GM12878 (cell line): ENCODE measurements at regions not wholly inside any gene's neighbourhood (a gene's known extent, or its start where the extent isn't known, plus 50 kb on each side); places are given as distances from the start of the nearest gene placed in this dataset.

Experiments
- ATAC-seq: fragments of 200-7000 bp; cut with Tn5 transposase; 3 replicates; pipeline ENCODE4 v1.9.1; 2020; ENCODE audit warnings: mild to moderate bottlenecking, moderate library complexity
- BruUV-seq: library from RNA; stranded (reverse); fragments of 400-500 nt; replicated peaks from 2 replicates; lab custom pipeline; 2021; lab: Mats Ljungman, UMichigan
- CTCF ChIA-PET: fragments of 300-600 bp; sonication (Branson Sonifier 250); formaldehyde crosslinking; extraction: SDS; loops from one replicate; lab custom pipeline; 2021; ENCODE audit warnings: inconsistent platforms; lab: Yijun Ruan, JAX
- POLR2A ChIA-PET: fragments of 350-600 bp; formaldehyde crosslinking; extraction: SDS; loops from one replicate; lab custom pipeline; 2021; ENCODE audit warnings: inconsistent platforms; lab: Charles Lee
- RAD21 ChIA-PET: fragments of 300-600 bp; sonication (Branson Sonifier 250); formaldehyde crosslinking; loops from one replicate; lab custom pipeline; 2023; ENCODE audit warnings: antibody characterized with exemption; ENCODE audit not compliant: unreplicated experiment; lab: Charles Lee
- SMC1A ChIA-PET: fragments of 300-600 bp; sonication (Branson Sonifier 250); formaldehyde crosslinking; loops from one replicate; lab custom pipeline; 2023; ENCODE audit not compliant: unreplicated experiment, uncharacterized antibody; lab: Charles Lee
- DNase-seq: peaks from one replicate; pipeline ENCODE4 v3.0.0-alpha.2; 2011; ENCODE audit warnings: low read depth, low spot score
- FAIRE-seq: peaks from 3 replicates; lab custom pipeline; 2011; peaks lifted over from hg19 to GRCh38; lab: Jason Lieb, UNC
- H2AFZ ChIP-seq: 2 replicates; pipeline ENCODE4 v1.6.0; 2011; ENCODE audit warnings: low read depth, low read length, control low read depth; ENCODE audit not compliant: control insufficient read depth
- H3K27ac ChIP-seq: 2 replicates; pipeline ENCODE4 v1.5.1; 2011; ENCODE audit warnings: control low read depth; ENCODE audit not compliant: control insufficient read depth, insufficient read depth
- H3K27me3 ChIP-seq, 2 experiments: replicated peaks in 1 of 2; 2 replicates each; pipeline versions ENCODE4 v1.6.0 to v1.6.1; 2011; ENCODE audit warnings: low read length in 1 of 2; ENCODE audit not compliant: control insufficient read depth in 2 of 2, insufficient read depth in 2 of 2
- H3K36me3 ChIP-seq, 2 experiments: 2 replicates each; pipeline ENCODE4 v1.5.1; 2011; ENCODE audit warnings: low read length in 1 of 2; ENCODE audit not compliant: control insufficient read depth in 2 of 2, insufficient read depth in 2 of 2
- H3K4me1 ChIP-seq: 2 replicates; pipeline ENCODE4 v1.6.1; 2011; ENCODE audit warnings: mild to moderate bottlenecking, low read length, moderate library complexity, mixed read lengths; ENCODE audit not compliant: control insufficient read depth, insufficient read depth
- H3K4me2 ChIP-seq: 2 replicates; pipeline ENCODE4 v1.6.0; 2011; ENCODE audit warnings: control low read depth; ENCODE audit not compliant: control insufficient read depth, insufficient read depth
- H3K4me3 ChIP-seq: fragments of 200-600 bp; sonication (generic); 2 replicates; pipeline ENCODE4 v1.5.1; 2016
- H3K79me2 ChIP-seq: 2 replicates; pipeline ENCODE4 v1.6.0; 2011; ENCODE audit warnings: low read length; ENCODE audit not compliant: control insufficient read depth, insufficient read depth
- H3K9ac ChIP-seq: 2 replicates; pipeline ENCODE4 v1.8.0; 2011; ENCODE audit warnings: low read length, control low read depth, mixed read lengths; ENCODE audit not compliant: control insufficient read depth, insufficient read depth
- H3K9me3 ChIP-seq: replicated peaks from 3 replicates; pipeline ENCODE4 v1.5.1; 2011; ENCODE audit warnings: mild to moderate bottlenecking, low read length; ENCODE audit not compliant: control insufficient read depth, insufficient read depth
- H4K20me1 ChIP-seq: 2 replicates; pipeline ENCODE4 v1.6.0; 2011; ENCODE audit not compliant: control insufficient read depth, insufficient read depth
- DPF2 ChIP-seq: fragments of 450-650 bp; IDR thresholded peaks from 2 replicates; pipeline ENCODE4 v1.6.1; 2017; ENCODE audit warnings: mild to moderate bottlenecking
- EGR1 ChIP-seq, 2 experiments: IDR thresholded peaks; 1 replicate in 1 of 2; 2 replicates in 1 of 2; pipeline ENCODE4 v1.6.1; 2011 to 2012; ENCODE audit warnings: low read depth in 2 of 2, low read length in 2 of 2, borderline replicate concordance in 1 of 2, mild to moderate bottlenecking in 1 of 2, moderate library complexity in 1 of 2
- FOXK2 ChIP-seq: fragments of 450-650 bp; IDR thresholded peaks from 2 replicates; pipeline ENCODE4 v1.6.1; 2017; ENCODE audit warnings: mild to moderate bottlenecking, moderate library complexity
- LARP7 ChIP-seq: fragments of 450-650 bp; IDR thresholded peaks from 2 replicates; pipeline ENCODE4 v1.6.1; 2017; ENCODE audit warnings: mild to moderate bottlenecking
- RAD21 ChIP-seq: IDR thresholded peaks from 2 replicates; pipeline ENCODE4 v1.6.1; 2011; ENCODE audit warnings: mild to moderate bottlenecking, low read depth, low read length, moderate library complexity; ENCODE audit not compliant: insufficient read depth
- YBX1 ChIP-seq: fragments of 450-650 bp; IDR thresholded peaks from 2 replicates; pipeline ENCODE4 v1.6.1; 2016; ENCODE audit warnings: antibody characterized with exemption
- ZNF622 ChIP-seq: fragments of 450-650 bp; IDR thresholded peaks from 2 replicates; pipeline ENCODE4 v1.6.1; 2017; ENCODE audit warnings: mild to moderate bottlenecking, inconsistent platforms
- WGBS: methylation state at CpG from one replicate; pipeline ENCODE4 v1.1.6; 2016; ENCODE audit warnings: low lambda C conversion rate; ENCODE audit not compliant: insufficient replicate concordance, insufficient coverage; ENCODE audit errors: missing lambda C conversion rate; 5-methylcytosine and 5-hydroxymethylcytosine counted together
- in situ Hi-C: fragments of 300-500 bp; cut with MboI; formaldehyde crosslinking; loops from 9 replicates; pipeline ENCODE4 v1.14.3; 2018; ENCODE audit warnings: mixed read lengths
- intact Hi-C: fragments of 100-400 bp; cut with micrococcal nuclease; formaldehyde crosslinking; loops from one replicate; pipeline ENCODE4 v1.14.2; 2022; ENCODE audit not compliant: unreplicated experiment
- TF ChIP-seq, protein P1 (sequence below): IDR thresholded peaks from 2 replicates; pipeline ENCODE4 v1.6.1; 2012; ENCODE audit warnings: improper control_type of control experiment, low read depth, low read length; ENCODE audit not compliant: insufficient replicate concordance

DNA sequence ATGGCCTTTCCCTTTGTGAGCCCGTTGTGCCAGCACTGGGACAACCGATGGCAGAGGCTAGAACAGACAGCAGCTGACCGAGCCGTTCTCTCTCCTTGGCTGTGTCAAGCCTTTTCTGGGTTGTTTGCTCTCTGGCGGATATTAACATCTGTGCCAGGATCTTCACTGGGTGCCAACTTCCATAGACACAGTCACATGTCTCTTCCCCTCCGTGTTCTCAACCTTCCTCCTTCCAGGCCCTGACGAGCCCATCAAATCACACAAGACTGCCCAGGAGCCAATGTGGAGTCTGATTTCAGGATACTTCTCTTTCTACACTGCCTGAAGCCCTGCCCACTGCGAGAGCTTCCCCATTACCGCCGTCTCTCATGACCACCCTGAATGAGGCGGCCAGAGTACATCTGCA is 111.0 kb upstream of the RALGAPA2 start (continued):
- TF ChIP-seq, protein P1, sequence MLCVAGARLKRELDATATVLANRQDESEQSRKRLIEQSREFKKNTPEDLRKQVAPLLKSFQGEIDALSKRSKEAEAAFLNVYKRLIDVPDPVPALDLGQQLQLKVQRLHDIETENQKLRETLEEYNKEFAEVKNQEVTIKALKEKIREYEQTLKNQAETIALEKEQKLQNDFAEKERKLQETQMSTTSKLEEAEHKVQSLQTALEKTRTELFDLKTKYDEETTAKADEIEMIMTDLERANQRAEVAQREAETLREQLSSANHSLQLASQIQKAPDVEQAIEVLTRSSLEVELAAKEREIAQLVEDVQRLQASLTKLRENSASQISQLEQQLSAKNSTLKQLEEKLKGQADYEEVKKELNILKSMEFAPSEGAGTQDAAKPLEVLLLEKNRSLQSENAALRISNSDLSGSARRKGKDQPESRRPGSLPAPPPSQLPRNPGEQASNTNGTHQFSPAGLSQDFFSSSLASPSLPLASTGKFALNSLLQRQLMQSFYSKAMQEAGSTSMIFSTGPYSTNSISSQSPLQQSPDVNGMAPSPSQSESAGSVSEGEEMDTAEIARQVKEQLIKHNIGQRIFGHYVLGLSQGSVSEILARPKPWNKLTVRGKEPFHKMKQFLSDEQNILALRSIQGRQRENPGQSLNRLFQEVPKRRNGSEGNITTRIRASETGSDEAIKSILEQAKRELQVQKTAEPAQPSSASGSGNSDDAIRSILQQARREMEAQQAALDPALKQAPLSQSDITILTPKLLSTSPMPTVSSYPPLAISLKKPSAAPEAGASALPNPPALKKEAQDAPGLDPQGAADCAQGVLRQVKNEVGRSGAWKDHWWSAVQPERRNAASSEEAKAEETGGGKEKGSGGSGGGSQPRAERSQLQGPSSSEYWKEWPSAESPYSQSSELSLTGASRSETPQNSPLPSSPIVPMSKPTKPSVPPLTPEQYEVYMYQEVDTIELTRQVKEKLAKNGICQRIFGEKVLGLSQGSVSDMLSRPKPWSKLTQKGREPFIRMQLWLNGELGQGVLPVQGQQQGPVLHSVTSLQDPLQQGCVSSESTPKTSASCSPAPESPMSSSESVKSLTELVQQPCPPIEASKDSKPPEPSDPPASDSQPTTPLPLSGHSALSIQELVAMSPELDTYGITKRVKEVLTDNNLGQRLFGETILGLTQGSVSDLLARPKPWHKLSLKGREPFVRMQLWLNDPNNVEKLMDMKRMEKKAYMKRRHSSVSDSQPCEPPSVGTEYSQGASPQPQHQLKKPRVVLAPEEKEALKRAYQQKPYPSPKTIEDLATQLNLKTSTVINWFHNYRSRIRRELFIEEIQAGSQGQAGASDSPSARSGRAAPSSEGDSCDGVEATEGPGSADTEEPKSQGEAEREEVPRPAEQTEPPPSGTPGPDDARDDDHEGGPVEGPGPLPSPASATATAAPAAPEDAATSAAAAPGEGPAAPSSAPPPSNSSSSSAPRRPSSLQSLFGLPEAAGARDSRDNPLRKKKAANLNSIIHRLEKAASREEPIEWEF, result no peak
- no peak for TF ChIP-seq FOXK2
- TF ChIP-seq LARP7, result no peak
- no peak for TF ChIP-seq YBX1
- TF ChIP-seq, all 136 proteins: peak for 0

DNA sequence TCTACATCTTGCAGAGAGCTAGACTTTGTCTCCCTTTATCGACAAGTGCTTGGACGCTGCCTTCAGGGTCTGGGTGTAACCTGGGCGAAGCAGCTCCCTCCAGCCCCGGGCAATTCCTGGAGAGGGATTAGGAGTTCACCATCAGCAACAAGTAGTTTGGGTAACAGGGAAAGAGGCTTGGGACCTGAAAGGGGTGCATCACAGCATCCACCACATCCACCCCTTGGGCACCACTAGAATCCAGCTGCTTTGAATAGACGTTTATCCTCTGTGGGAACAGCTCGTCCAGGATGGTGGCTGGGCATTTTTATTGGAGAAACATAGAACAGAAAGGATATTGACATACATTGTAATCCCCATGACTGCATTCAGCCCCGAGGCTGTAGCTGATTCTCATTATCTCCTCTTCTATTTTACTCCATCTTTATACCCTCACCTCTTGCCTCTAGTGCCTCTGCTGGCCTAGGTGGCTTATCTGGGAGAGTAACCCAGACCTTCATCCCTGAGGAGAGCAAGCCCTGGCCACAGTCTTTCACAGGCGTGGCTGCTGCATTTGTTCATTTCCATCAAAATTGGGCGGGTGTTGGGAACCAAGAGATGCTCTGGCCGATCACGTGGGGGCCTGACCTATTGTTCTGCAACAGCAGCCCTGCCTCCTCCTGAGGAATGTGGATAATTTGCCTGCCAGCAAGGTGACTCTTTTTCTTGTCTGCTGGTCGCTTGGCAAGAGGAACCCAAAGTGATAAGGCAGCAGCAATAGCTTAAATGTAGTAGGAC is 109.2 kb upstream of the RALGAPA2 start:
- ATAC-seq (no peak), FAIRE-seq (no peak), DNase-seq (no peak)
- no peak overlapping the region for H3K4me2 ChIP-seq
- BruUV-seq, result no TSS peak
- H3K36me3 ChIP-seq, result no peaks in the 10 kb centered on the region
- H3K27ac ChIP-seq, result no peak overlapping the region
- H3K27me3 ChIP-seq, result no peaks in the 10 kb centered on the region; a peak in 1 of 4 replicates
- H3K79me2 ChIP-seq, result no peaks in the 10 kb centered on the region
- H3K4me3 ChIP-seq, result no peak overlapping the region
- H3K9ac ChIP-seq, result no peak overlapping the region
- ChIA-PET SMC1A (interaction anchor here (0.8 to 3.2 kb wide), 7 partner anchors 109 to 165 kb away, joined by 3 to 10 read pairs (median 6); partner anchors contain the start of gene RALGAPA2), POLR2A (no interaction called here), RAD21 (interaction anchor here (1.0 kb wide), 1 partner anchor 157 kb away, joined by 3 read pairs; no protein-coding TSS in a partner anchor), CTCF (interaction anchor here (1.1 to 11.1 kb wide), 6 partner anchors 11 to 227 kb away, joined by 3 to 115 read pairs (median 30); no protein-coding TSS in a partner anchor)
- no peaks in the 10 kb centered on the region for H4K20me1 ChIP-seq
- H3K9me3 ChIP-seq, result no peaks in the 10 kb centered on the region
- in situ Hi-C loops, result loop anchor here (5.0 kb wide), 1 partner anchor 159 kb away; no protein-coding TSS in a partner anchor
- H3K4me1 ChIP-seq, result no peaks in the 10 kb centered on the region
- intact Hi-C loops, result loop anchor here (5.0 kb wide), 1 partner anchor 89 kb away; no protein-coding TSS in a partner anchor
- 18% methylated on average over 12 of the region's 12 CpGs for WGBS
- TF ChIP-seq RAD21, result 0 out of 2 replicates have a peak, but pooled peaks have one; percentile 18
- TF ChIP-seq EGR1 (IDR thresholded peaks at IDR 0.05; ENCODE audit: borderline replicate concordance in 1 of 2, low read depth in 2 of 2, low read length in 2 of 2), result no peak
- TF ChIP-seq DPF2, result no peak
- no peak for TF ChIP-seq ZNF622
- no peak overlapping the region for H2AFZ ChIP-seq
